ENCODE measurements at regions not wholly inside any gene's neighbourhood (a gene's known extent, or its start where the extent isn't known, plus 50 kb on each side); places are given as distances from the start of the nearest gene placed in this dataset.
A peak's percentile ranks its signal among the peaks of the same experiment; 100 is the strongest.

- no peak overlapping the region for H4K5ac ChIP-seq (ENCODE audit: insufficient read length, low read depth, low read length)
- no peak overlapping the region for H4K91ac ChIP-seq (ENCODE audit: insufficient read length, low read depth, low read length)
- Mint-ChIP-seq H3K4me3 (no peak overlapping the region), H3K27me3 (ENCODE audit: low read depth) (no peaks in the 10 kb centered on the region), H3K4me1 (0 out of 4 replicates have a peak, but pooled peaks cover 0 to 3% of the 10 kb centered on the region in 2 experiments), H3K36me3 (ENCODE audit: insufficient read depth in 1 of 3, low read depth in 3 of 3) (peaks cover 0 to 2% (median 0%) of the 10 kb centered on the region in 3 experiments; a peak in 1 of 7 replicates), H3K27ac (peak overlapping the region in 1 of 3 experiments; percentile 40; a peak in 1 of 7 replicates), H3K9me3 (peaks cover 0 to 3% of the 10 kb centered on the region in 2 experiments; a peak in 2 of 5 replicates)
- no peaks in the 10 kb centered on the region for H4K20me1 ChIP-seq (ENCODE audit: control insufficient read depth, insufficient read depth, insufficient read length)
- no peak overlapping the region for H4K8ac ChIP-seq (replicated peaks; ENCODE audit: insufficient read length, low read depth, low read length)
- H3T11ph ChIP-seq (ENCODE audit: low read length): no peak overlapping the region
- WGBS (ENCODE audit: extremely low coverage, insufficient read length, low lambda C conversion rate): no CpG with 5 or more reads among the region's 2 CpGs
- no peaks in the 10 kb centered on the region for H3K9me3 ChIP-seq (ENCODE audit: control insufficient read depth, low read depth, low read length)
- no peak overlapping the region for H3K56ac ChIP-seq (ENCODE audit: insufficient read length, low read depth, low read length)
- H3K4ac ChIP-seq (ENCODE audit: low read depth, low read length): no peak overlapping the region
- H3K4me1 ChIP-seq (ENCODE audit: insufficient read depth, low read length): no peaks in the 10 kb centered on the region
- H3K14ac ChIP-seq (ENCODE audit: insufficient read depth, low read length): no peak overlapping the region
- no peak overlapping the region for H2BK120ac ChIP-seq (ENCODE audit: low read depth, low read length, poor library complexity, severe bottlenecking)
- H3K23ac ChIP-seq (ENCODE audit: insufficient read length, low read depth, low read length): no peak overlapping the region
- H2AK5ac ChIP-seq (ENCODE audit: insufficient read length, low read length): no peak overlapping the region
- no peak overlapping the region for H3K18ac ChIP-seq (ENCODE audit: insufficient read length, low read depth, low read length)
- H3K4me2 ChIP-seq (ENCODE audit: insufficient read depth, insufficient read length, low read length): no peak overlapping the region
- H3K79me2 ChIP-seq (ENCODE audit: insufficient read depth, low read length): no peaks in the 10 kb centered on the region
- no peak overlapping the region for H3K9ac ChIP-seq (ENCODE audit: extremely low read depth, insufficient read length, low read length)
- DNase-seq: no peak
- H3K23me2 ChIP-seq (ENCODE audit: insufficient read length, low read depth, low read length, poor library complexity, severe bottlenecking): no peaks in the 10 kb centered on the region
- H2BK5ac ChIP-seq (ENCODE audit: insufficient read length, low read length): no peak overlapping the region
- H2BK15ac ChIP-seq (ENCODE audit: low read depth, low read length): no peak overlapping the region
- no peaks in the 10 kb centered on the region for H3K79me1 ChIP-seq (ENCODE audit: insufficient read depth, low read depth, low read length, poor library complexity, severe bottlenecking)
- no peak overlapping the region for H3K27ac ChIP-seq (ENCODE audit: insufficient read length, low read depth, low read length)
- no peak for TF ChIP-seq CTCF (conservative IDR thresholded peaks at IDR 0.05)
- H2BK20ac ChIP-seq (ENCODE audit: low read depth, low read length, poor library complexity, severe bottlenecking): no peak overlapping the region
- no peak overlapping the region for H2BK12ac ChIP-seq (ENCODE audit: insufficient read length, low read depth, low read length)
- H3K27me3 ChIP-seq (ENCODE audit: insufficient read depth, low read length): no peaks in the 10 kb centered on the region
- no peak overlapping the region for H2AFZ ChIP-seq (ENCODE audit: low read length)
These were observed 359.4 kb downstream of the HINT1 start for GRCh38 chr5:130805648-130806047.
